ENCODE measurements at regions not wholly inside any gene's neighbourhood (a gene's known extent, or its start where the extent isn't known, plus 50 kb on each side); places are given as distances from the start of the nearest gene placed in this dataset.

GRCh38 chr6:115393821-115394220 lies 666.9 kb downstream of the FRK start:
- Histone ChIP-seq H3K4me3 (ENCODE audit: low read length) (no peak overlapping the region), H3K4me2 (ENCODE audit: low read depth, low read length, poor library complexity, severe bottlenecking) (no peak overlapping the region), H3K9me3 (ENCODE audit: low read length) (peaks cover 11% of the 10 kb centered on the region), H2AFZ (ENCODE audit: low read length) (no peak overlapping the region), H3K27me3 (ENCODE audit: low read length) (no peaks in the 10 kb centered on the region), H3K36me3 (ENCODE audit: insufficient read depth, low read length) (no peaks in the 10 kb centered on the region), H3K79me2 (ENCODE audit: low read length) (no peaks in the 10 kb centered on the region), H3K9ac (ENCODE audit: low read length) (no peak overlapping the region), H3K27ac (ENCODE audit: low read length) (no peak overlapping the region), H4K20me1 (ENCODE audit: insufficient read depth, low read depth, low read length) (no peaks in the 10 kb centered on the region), H3K4me1 (ENCODE audit: low read length) (no peaks in the 10 kb centered on the region), H3K9me2 (replicated peaks; ENCODE audit: insufficient read depth, low read length) (no peaks in the 10 kb centered on the region)
- DNase-seq, result no peak

- H3K36me3 ChIP-seq (ENCODE audit: insufficient read depth, low read length), result no peaks in the 10 kb centered on the region
- H3K4me2 ChIP-seq (ENCODE audit: low read depth, low read length, poor library complexity, severe bottlenecking), result no peak overlapping the region
Observed at GRCh38 chr6:115370202-115370601, 690.5 kb downstream of the FRK start.

GRCh38 chr6:115365783-115366182 lies 694.9 kb downstream of the FRK start:
- Histone ChIP-seq H3K36me3 (ENCODE audit: insufficient read depth, low read length) (no peaks in the 10 kb centered on the region), H3K4me1 (ENCODE audit: low read length) (no peaks in the 10 kb centered on the region), H3K27me3 (ENCODE audit: low read length) (no peaks in the 10 kb centered on the region), H3K27ac (ENCODE audit: low read length) (no peak overlapping the region), H3K4me3 (ENCODE audit: low read length) (no peak overlapping the region), H3K9me3 (ENCODE audit: low read length) (peaks cover 8% of the 10 kb centered on the region), H3K79me2 (ENCODE audit: low read length) (no peaks in the 10 kb centered on the region), H3K9me2 (replicated peaks; ENCODE audit: insufficient read depth, low read length) (no peaks in the 10 kb centered on the region), H3K9ac (ENCODE audit: low read length) (no peak overlapping the region), H2AFZ (ENCODE audit: low read length) (no peak overlapping the region), H4K20me1 (ENCODE audit: insufficient read depth, low read depth, low read length) (no peaks in the 10 kb centered on the region), H3K4me2 (ENCODE audit: low read depth, low read length, poor library complexity, severe bottlenecking) (no peak overlapping the region)
- no peak for DNase-seq

More at GRCh38 chr6:115370202-115370601, 690.5 kb downstream of the FRK start:
- Histone ChIP-seq H3K79me2 (ENCODE audit: low read length) (no peaks in the 10 kb centered on the region), H3K4me1 (ENCODE audit: low read length) (no peaks in the 10 kb centered on the region), H3K27me3 (ENCODE audit: low read length) (no peaks in the 10 kb centered on the region), H3K9ac (ENCODE audit: low read length) (no peak overlapping the region), H3K9me2 (replicated peaks; ENCODE audit: insufficient read depth, low read length) (no peaks in the 10 kb centered on the region), H3K27ac (ENCODE audit: low read length) (no peak overlapping the region), H3K4me3 (ENCODE audit: low read length) (no peak overlapping the region), H4K20me1 (ENCODE audit: insufficient read depth, low read depth, low read length) (no peaks in the 10 kb centered on the region), H2AFZ (ENCODE audit: low read length) (no peak overlapping the region), H3K9me3 (ENCODE audit: low read length) (peaks cover 8% of the 10 kb centered on the region)
- DNase-seq, result no peak

GRCh38 chr6:115363379-115363778 lies 697.3 kb downstream of the FRK start:
- no peak for DNase-seq
- Histone ChIP-seq H3K4me3 (ENCODE audit: low read length) (no peak overlapping the region), H3K36me3 (ENCODE audit: insufficient read depth, low read length) (no peaks in the 10 kb centered on the region), H3K4me1 (ENCODE audit: low read length) (no peaks in the 10 kb centered on the region), H3K4me2 (ENCODE audit: low read depth, low read length, poor library complexity, severe bottlenecking) (no peak overlapping the region), H3K27me3 (ENCODE audit: low read length) (no peaks in the 10 kb centered on the region), H4K20me1 (ENCODE audit: insufficient read depth, low read depth, low read length) (no peaks in the 10 kb centered on the region), H3K9ac (ENCODE audit: low read length) (no peak overlapping the region), H2AFZ (ENCODE audit: low read length) (no peak overlapping the region), H3K9me3 (ENCODE audit: low read length) (peaks cover 8% of the 10 kb centered on the region), H3K9me2 (replicated peaks; ENCODE audit: insufficient read depth, low read length) (no peaks in the 10 kb centered on the region), H3K27ac (ENCODE audit: low read length) (no peak overlapping the region), H3K79me2 (ENCODE audit: low read length) (no peaks in the 10 kb centered on the region)

- no peaks in the 10 kb centered on the region for H3K4me1 ChIP-seq (ENCODE audit: low read length)
- no peak overlapping the region for H3K27ac ChIP-seq (ENCODE audit: low read length)
- no peak overlapping the region for H3K9ac ChIP-seq (ENCODE audit: low read length)
- no peak overlapping the region for H3K4me2 ChIP-seq (ENCODE audit: low read depth, low read length, poor library complexity, severe bottlenecking)
- no peaks in the 10 kb centered on the region for H3K36me3 ChIP-seq (ENCODE audit: insufficient read depth, low read length)
- DNase-seq, result no peak
- no peaks in the 10 kb centered on the region for H4K20me1 ChIP-seq (ENCODE audit: insufficient read depth, low read depth, low read length)
- H3K27me3 ChIP-seq (ENCODE audit: low read length), result no peaks in the 10 kb centered on the region
- H3K9me3 ChIP-seq (ENCODE audit: low read length), result peaks cover 10% of the 10 kb centered on the region
- no peak overlapping the region for H3K4me3 ChIP-seq (ENCODE audit: low read length)
- no peak overlapping the region for H2AFZ ChIP-seq (ENCODE audit: low read length)
- H3K79me2 ChIP-seq (ENCODE audit: low read length), result no peaks in the 10 kb centered on the region
- H3K9me2 ChIP-seq (replicated peaks; ENCODE audit: insufficient read depth, low read length), result no peaks in the 10 kb centered on the region
Observed at GRCh38 chr6:115362234-115362633, 698.5 kb downstream of the FRK start.

- Histone ChIP-seq H3K27ac (ENCODE audit: low read length) (no peak overlapping the region), H3K9ac (ENCODE audit: low read length) (no peak overlapping the region), H3K4me3 (ENCODE audit: low read length) (no peak overlapping the region), H3K9me2 (replicated peaks; ENCODE audit: insufficient read depth, low read length) (no peaks in the 10 kb centered on the region), H3K79me2 (ENCODE audit: low read length) (no peaks in the 10 kb centered on the region), H3K36me3 (ENCODE audit: insufficient read depth, low read length) (no peaks in the 10 kb centered on the region), H4K20me1 (ENCODE audit: insufficient read depth, low read depth, low read length) (no peaks in the 10 kb centered on the region), H2AFZ (ENCODE audit: low read length) (no peak overlapping the region), H3K4me2 (ENCODE audit: low read depth, low read length, poor library complexity, severe bottlenecking) (no peak overlapping the region), H3K27me3 (ENCODE audit: low read length) (no peaks in the 10 kb centered on the region), H3K9me3 (ENCODE audit: low read length) (peaks cover 14% of the 10 kb centered on the region), H3K4me1 (ENCODE audit: low read length) (no peaks in the 10 kb centered on the region)
- DNase-seq, result no peak
Observed at GRCh38 chr6:115360602-115361325, 699.9 kb downstream of the FRK start.

- Histone ChIP-seq H3K9me2 (replicated peaks; ENCODE audit: insufficient read depth, low read length) (no peaks in the 10 kb centered on the region), H3K27me3 (ENCODE audit: low read length) (no peaks in the 10 kb centered on the region), H3K79me2 (ENCODE audit: low read length) (no peaks in the 10 kb centered on the region)
Observed at GRCh38 chr6:115358616-115359015, 702.1 kb downstream of the FRK start.

GRCh38 chr6:115356371-115356770 lies 704.3 kb downstream of the FRK start:
- H3K9me3 ChIP-seq (ENCODE audit: low read length), result peaks cover 21% of the 10 kb centered on the region

More at GRCh38 chr6:115358616-115359015, 702.1 kb downstream of the FRK start:
- Histone ChIP-seq H2AFZ (ENCODE audit: low read length) (no peak overlapping the region), H3K27ac (ENCODE audit: low read length) (no peak overlapping the region), H3K9ac (ENCODE audit: low read length) (no peak overlapping the region), H3K36me3 (ENCODE audit: insufficient read depth, low read length) (no peaks in the 10 kb centered on the region), H3K4me3 (ENCODE audit: low read length) (no peak overlapping the region), H3K4me1 (ENCODE audit: low read length) (no peaks in the 10 kb centered on the region), H4K20me1 (ENCODE audit: insufficient read depth, low read depth, low read length) (no peaks in the 10 kb centered on the region), H3K4me2 (ENCODE audit: low read depth, low read length, poor library complexity, severe bottlenecking) (no peak overlapping the region), H3K9me3 (ENCODE audit: low read length) (peaks cover 18% of the 10 kb centered on the region)
- no peak for DNase-seq

More at GRCh38 chr6:115356371-115356770, 704.3 kb downstream of the FRK start:
- no peak overlapping the region for H3K4me3 ChIP-seq (ENCODE audit: low read length)
- H3K36me3 ChIP-seq (ENCODE audit: insufficient read depth, low read length), result no peaks in the 10 kb centered on the region
- no peaks in the 10 kb centered on the region for H3K4me1 ChIP-seq (ENCODE audit: low read length)
- no peaks in the 10 kb centered on the region for H3K79me2 ChIP-seq (ENCODE audit: low read length)
- H3K27ac ChIP-seq (ENCODE audit: low read length), result no peak overlapping the region
- no peaks in the 10 kb centered on the region for H4K20me1 ChIP-seq (ENCODE audit: insufficient read depth, low read depth, low read length)
- H3K27me3 ChIP-seq (ENCODE audit: low read length), result no peaks in the 10 kb centered on the region
- no peak for DNase-seq
- no peak overlapping the region for H3K4me2 ChIP-seq (ENCODE audit: low read depth, low read length, poor library complexity, severe bottlenecking)
- no peak overlapping the region for H2AFZ ChIP-seq (ENCODE audit: low read length)
- no peaks in the 10 kb centered on the region for H3K9me2 ChIP-seq (replicated peaks; ENCODE audit: insufficient read depth, low read length)
- no peak overlapping the region for H3K9ac ChIP-seq (ENCODE audit: low read length)

Measured in Karpas-422 (cell line).